ENCODE measurements at regions not wholly inside any gene's neighbourhood (a gene's known extent, or its start where the extent isn't known, plus 50 kb on each side); places are given as distances from the start of the nearest gene placed in this dataset.

DNA sequence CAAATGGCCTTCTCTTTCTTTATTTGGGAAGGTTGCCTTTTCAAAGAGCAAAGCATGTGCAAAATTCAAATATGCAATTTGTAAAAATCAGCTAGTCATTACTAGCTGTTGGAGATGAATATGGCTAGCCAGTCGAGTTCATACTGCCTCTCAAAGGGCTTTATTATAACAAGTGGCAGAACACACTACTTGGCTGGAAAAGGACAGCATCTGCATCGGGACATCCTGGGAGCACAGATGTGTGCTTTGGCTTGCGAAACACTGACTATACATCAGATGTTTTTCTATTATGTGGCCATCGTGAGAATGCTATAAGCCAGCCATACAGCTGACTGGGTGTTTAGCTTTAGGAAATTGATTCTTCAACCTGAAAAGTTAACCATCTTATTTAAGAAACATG, 424.2 kb downstream of the KCTD12 start:
- TF ChIP-seq, protein P1, sequence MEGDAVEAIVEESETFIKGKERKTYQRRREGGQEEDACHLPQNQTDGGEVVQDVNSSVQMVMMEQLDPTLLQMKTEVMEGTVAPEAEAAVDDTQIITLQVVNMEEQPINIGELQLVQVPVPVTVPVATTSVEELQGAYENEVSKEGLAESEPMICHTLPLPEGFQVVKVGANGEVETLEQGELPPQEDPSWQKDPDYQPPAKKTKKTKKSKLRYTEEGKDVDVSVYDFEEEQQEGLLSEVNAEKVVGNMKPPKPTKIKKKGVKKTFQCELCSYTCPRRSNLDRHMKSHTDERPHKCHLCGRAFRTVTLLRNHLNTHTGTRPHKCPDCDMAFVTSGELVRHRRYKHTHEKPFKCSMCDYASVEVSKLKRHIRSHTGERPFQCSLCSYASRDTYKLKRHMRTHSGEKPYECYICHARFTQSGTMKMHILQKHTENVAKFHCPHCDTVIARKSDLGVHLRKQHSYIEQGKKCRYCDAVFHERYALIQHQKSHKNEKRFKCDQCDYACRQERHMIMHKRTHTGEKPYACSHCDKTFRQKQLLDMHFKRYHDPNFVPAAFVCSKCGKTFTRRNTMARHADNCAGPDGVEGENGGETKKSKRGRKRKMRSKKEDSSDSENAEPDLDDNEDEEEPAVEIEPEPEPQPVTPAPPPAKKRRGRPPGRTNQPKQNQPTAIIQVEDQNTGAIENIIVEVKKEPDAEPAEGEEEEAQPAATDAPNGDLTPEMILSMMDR (IDR thresholded peaks at IDR 0.05; ENCODE audit: low read depth, low read length): no peak
- no peak for TF ChIP-seq EZH2phosphoT487 (IDR thresholded peaks at IDR 0.05; ENCODE audit: low read depth)
